HG02623 (cell line): ENCODE measurements at regions not wholly inside any gene's neighbourhood (a gene's known extent, or its start where the extent isn't known, plus 50 kb on each side); places are given as distances from the start of the nearest gene placed in this dataset.
"Not testable (repeated sequence)": the region's sequence is repeated elsewhere in the genome, so short reads cannot be mapped to it uniquely, and the experiment has no call there.

Experiments used
- ATAC-seq: cut with Tn5 transposase; IDR thresholded peaks from one replicate; pipeline ENCODE4 v1.9.1; 2021; ENCODE audit warnings: moderate library complexity; ENCODE audit not compliant: unreplicated experiment

DNA sequence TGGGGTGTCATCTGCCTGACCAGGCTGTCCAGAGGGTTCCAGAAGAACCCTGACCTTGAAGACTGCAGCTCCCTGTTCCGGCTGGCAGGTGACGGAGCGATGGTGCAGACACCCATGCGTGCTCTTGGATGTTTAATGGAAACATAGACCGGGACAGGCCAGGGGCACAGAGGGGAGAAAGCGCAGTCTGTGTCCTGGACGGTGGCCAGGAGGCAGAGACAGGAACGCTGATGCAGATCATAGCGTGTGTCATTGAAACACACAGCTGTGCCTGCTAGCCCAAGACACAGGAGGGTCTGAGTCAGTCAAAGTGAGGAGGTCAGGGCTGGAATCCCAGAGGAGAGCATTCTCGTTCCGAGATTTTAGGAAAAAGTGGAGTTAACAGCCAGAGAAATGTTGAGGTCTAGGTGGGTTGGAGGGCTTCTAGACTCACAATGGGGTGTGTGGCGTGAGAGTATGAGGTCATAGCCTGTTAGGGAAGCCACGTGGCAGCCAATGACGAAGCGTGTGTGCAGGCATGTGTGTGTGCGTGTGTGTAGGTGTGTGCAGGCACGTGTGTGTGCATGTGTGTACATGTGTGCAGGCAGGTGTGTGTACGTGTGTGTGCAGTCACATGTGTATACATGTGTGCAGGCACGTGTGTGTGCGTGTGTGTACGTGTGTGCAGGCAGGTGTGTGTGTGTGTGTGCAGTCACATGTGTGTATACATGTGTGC is 167.0 kb downstream of the ERMARD start:
- ATAC-seq = no peak

DNA sequence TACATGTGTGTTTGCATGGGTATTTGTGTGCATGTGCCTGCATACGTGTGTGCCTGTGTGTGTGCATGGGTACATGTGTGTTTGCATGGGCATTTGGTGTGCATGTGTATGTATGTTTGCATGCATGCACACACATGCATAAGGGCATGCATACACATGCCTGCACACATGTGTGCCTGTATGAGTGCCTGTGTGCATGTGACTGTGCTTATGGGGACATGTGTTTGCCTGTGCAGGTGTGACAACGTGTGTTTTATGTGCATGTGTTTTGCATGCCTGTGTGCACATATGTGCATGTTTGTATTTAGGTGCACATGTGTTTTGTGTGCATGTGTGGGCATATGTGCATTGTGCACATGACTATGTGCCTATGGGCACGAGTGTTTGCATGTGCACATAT is 165.7 kb downstream of the ERMARD start:
- ATAC-seq = no peak

DNA sequence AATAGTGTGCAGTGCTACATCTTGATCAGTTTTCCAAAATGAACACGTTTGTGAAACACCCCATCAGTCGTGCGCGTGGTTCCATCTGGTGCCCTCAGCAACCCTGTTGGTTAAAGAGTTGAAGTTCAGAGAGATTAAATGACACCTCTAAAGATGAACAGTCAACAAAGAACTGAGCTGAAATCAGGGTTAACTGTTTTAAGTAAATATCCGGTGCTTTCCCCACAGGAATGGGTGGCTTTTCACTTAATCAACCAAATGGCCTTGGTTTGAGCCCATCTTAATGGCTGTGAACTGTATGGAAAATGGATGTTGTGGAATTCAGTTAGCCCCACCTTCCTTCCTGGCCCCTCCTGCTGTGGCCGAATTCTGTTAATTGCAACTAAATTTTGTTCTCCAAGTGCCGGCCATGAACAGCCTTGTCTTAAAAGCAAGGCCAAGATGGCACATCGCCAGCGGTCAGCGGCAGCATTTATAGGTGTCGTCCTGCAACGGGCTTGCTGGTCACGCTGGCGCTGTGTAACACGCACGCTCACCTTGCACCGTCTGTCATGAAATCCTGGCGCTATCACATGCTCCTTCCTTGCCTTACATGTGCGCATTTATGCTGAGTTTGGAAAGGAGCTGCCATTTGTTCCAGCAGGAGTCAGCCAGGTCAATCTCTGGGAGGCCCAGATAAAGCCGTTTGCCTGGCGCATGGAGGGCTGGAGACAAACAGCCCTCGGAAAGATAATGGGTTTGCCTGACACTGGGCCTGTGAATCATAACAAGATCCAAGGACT is 164.5 kb downstream of the ERMARD start:
- ATAC-seq = no peak

DNA sequence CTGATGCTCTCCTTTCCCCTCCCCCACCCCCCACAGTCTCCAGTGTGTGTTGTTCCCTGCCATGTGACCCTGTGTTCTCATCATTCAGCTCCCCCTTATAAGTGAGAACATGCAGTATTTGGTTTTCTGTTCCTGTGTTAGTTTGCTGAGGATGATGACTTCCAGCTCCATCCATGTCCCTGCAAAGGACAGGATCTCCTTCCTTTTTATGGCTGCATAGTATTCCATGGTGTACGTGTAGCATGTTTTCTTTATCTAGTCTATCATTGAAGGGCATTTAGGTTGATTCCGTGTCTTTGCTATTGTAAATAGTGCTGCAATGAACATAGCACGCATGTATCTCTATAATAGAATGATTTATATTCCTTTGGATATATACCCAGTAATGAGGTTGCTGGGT is 162.3 kb downstream of the ERMARD start:
- not testable (repeated sequence) for ATAC-seq

DNA sequence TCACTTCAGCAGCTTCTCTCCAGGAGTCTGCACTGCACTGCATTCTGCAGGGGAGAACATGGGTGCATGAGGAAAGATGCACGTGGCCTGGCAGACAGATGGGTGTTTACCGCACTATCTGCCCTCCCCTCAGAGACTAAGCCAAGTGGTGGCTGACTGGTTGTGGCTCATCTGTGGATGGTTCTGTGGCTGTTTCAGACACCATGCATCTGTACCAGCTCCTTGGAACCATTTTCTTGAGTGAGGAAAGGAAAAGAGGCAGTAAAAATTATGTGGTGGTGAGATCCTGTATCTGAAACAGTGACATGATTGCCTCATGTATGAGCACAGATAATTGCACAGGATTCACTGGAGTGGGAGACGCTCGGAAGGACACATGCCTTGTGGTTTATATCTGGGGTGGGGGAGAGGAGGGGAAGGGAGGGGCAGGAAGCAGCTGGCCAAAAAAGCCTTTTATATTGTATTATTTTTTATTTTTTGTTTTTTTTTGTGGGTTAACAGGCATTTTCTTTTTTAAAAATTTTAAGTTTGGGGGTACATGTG is 161.7 kb downstream of the ERMARD start:
- no peak for ATAC-seq

DNA sequence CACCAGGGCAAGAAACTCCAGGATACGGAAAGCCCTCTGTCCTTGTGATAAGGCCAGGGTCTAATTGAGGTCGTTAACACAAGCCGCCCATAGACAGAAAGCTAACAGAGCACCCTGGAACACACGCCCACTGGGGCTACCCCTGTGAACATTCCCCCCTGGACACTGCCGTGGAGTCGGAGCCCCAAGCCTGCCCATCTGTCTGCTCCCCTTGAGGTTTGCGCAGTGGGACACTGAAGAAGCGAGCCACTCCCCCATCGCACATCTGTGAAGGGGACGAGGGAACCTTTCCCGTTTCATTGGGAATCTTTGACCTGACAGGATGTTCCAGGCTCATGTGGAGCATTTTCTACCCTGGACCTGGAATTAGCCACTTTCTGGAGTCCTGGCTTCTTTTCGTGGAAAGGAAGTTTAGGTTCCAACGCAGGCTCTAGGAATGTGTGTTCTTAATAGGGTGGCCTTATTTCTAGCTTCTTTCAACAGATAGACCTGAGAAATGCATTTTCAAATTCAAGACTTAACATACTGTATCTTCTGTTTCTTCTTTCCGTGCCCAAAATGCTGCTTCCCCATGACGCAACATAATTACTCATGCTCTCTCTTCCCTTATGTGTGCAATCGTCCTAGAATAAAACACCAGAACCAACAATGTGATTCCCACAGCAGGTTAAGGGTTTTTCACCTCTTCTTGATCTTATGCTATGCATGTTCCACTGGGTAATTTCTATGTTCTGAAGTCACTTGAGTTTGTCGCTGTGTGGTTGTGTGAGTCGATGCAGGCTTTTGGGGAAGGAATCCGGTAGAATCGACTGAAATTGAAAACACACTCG is 161.1 kb downstream of the ERMARD start:
- no peak for ATAC-seq

DNA sequence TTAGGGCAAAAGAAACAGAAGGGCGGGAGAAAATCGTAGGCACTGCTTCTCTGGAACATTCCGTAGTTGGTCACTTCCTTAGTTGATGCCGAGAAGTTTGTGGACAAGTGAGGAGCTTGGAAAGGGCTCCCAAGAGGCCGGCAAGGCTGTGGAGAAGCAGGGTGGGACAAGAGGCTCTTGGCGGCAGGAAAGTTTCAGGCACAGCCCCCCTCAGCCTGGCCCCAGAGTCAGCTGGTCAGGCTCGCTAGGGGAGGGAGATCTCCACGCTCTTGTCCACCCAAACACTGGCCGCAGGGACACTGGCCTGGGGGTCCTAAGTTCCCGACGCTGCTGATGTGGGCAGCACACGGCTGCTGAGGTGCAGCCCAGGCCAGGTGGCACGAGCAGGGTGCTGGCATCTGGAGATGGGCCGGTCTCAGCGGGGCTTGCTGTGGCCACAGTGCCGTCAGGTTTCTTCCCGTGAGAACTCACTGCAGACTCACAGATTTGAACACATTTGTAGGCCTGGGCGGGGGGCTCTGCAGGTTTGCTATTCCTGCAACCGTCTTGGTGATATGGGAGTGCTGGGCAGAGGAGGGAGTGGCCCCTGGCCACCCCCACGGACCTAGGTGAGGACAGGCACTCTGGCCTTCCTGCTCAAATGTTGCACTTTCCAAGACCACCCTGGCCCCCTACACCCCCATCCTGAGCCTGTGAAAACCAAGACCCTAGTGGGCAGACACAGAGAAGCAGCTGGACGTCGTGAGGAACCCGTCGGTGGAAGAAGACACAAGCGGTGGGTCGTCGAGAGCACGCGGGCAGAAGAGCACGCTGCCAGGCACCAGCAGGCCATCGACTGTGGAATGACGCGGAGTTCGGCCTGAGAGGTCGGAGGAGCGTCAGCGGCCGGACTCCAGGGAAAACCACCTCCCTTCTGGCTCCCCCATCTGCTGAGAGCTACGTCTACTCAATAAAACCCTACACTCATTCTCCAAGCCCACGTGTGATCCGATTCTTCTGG is 160.1 kb downstream of the ERMARD start:
- no peak for ATAC-seq

DNA sequence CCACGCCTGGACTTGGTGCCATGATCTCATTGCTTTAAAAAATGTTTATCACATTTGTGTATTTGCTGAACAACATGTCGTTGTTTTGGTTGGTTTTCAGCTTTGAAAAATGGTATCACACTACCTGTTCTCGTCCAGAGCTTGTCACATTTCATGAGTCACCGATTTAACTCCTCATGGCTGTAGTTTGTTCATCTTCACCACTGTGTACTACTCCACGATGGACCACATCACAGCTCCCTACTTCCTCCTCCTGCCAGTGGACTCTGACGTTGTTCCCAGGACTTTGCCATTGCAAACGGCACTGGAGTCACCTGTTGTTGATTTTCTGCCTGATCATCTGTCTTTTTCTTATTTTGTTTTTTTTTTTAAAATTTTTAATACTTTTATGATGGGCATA is 157.7 kb downstream of the ERMARD start:
- ATAC-seq = no peak

DNA sequence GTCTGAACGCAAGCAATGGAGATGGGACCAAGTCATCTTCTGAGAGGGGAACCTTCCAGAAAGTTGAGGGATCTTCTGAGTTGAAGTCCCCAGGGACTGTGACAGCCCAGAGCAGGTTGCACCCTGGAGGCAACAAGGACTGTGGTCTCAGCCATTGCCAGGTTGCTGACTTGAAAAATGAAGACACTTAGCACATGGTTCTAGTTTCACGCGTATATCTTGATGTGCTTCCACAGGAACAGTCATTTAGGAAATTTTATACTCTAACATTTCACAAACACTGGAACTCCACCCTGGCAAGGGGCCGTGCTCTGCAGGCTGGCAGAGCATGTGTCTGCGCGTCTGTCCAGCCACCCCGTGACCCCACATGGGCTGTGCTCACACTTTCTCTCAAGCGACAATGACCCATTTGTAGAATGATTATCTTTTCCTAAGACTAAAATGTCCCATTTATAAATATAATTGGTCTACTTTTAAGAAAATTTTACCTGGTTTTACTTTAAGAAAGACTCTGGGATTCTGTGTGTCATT is 157.0 kb downstream of the ERMARD start:
- no peak for ATAC-seq

DNA sequence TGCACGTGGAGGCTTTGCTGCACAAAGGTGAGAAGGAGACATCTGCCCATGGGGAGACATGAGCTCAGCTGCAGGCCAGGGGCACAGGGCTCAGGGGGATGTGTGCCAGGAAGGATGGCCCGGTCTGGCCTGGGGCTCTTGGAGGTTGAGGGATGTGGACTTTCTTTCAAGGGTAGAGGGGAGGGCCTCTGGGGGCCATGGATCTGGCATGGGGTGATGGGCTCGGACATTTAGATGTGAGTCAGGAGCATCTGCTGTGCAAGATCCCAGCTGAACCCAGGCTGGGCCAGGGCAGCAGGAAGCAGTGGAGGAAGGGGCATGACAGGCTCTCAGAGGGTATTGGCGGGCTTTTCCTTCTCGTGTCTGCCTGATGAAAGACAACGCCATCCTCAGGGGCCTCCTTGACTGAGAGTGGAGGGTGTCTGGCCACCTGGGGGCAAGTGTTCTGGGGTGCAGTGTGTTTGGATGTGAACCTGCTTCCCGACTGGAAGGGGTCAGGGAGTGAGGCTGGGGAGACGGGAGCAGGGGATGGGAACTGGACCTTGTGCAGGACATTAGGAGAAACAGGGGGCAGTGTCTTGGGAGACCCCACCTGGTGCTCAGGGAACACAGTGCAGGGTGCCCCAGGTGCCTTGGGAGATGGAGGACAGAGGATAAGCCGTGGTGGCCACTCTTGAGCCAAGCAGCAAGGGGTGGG is 156.1 kb downstream of the ERMARD start:
- no peak for ATAC-seq

DNA sequence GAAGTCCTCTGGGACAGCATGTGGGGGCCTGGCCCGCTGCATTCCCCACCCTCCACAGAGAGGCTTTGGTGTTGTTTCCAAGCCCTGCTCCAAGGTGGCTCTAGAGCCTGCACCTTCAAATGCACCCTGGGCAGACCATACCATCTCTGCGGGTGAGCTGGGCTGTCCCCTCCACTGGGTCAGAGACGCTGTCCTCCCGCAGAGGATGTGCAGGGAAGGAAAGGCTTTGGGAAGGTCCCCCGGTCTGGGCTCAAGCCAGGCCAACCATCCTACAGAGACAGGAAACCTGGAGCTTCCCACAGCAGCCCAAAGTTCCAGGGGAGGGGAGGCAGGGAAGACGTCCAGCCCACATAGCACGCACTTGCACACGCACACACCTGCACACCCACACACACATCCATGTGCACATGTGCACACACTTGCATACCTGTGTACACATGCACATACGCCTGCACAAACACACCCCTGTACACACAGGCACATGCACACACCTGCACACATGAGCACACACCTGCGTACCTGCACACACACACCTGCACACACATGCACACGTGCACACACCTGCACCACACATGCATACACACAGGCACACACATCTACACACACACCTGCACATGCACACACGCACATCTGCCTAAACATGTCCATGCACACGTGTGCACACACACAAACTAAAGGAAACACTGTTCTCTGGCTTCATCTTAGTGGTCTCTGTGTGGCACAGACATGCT is 155.4 kb downstream of the ERMARD start:
- no peak for ATAC-seq

DNA sequence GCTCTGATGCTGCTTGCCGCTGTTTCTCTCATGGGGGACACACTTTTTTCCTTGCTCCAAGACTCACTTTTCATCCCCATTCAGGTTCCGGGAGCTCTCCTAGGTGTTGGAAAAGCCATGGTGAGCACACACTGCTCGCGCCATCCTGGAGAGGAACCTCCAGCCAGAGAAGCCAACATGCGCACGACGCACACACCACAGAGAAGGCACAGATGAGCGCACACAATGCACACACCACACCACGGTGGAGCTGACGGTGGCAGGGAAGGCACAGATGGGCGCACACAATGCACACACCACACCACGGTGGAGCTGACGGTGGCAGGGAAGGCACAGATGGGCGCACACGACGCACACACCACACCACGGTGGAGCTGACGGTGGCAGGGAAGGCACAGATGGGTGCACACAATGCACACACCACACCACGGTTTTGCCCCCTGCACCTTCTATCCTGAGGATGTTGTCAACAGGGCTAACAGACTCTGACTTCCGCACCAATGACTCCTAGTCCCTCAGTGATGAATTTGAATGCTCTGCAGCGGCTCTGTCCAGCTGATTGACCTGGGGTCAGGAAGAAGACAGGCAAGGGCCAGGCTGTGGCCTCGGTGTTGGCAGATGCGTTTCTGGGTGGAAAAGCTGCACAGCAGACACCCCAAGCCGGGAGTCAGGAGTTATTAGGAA is 154.7 kb downstream of the ERMARD start:
- no peak for ATAC-seq

DNA sequence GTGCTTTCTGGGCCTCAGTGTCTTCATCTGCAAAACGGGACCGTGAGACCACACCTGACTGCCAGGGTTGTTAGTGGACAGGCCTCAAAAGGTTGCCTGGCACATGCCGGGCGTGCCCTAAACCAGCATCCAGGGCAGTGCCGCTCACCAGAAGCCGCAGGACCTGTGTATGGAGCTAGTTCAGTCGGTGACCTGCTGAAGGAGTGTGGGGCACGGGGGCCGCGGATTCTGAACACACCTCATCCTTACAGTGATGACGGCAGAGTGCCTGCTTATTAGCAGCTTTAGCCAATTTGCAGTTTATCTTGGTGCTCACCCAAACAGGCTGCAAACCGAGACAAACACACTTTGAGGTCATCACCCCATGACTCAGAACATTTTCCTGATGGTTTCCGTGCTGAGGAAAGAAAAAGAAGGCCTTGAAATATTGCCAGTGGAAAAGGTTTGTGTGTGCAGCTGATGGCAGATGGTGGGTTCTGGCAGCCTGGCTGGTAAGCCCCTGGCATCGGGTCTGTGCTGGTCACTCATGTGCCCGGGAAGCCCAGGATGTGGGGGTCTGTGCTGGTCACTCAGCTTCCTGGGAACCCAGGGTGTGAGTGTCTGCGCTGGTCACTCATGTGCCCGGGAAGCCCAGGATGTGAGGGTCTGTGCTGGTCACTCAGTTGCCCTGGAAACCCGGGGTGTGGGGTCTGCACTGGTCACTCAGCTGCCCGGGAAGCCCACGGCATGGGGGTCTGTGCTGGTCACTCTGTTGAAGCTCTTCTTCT is 153.8 kb downstream of the ERMARD start:
- ATAC-seq = no peak

DNA sequence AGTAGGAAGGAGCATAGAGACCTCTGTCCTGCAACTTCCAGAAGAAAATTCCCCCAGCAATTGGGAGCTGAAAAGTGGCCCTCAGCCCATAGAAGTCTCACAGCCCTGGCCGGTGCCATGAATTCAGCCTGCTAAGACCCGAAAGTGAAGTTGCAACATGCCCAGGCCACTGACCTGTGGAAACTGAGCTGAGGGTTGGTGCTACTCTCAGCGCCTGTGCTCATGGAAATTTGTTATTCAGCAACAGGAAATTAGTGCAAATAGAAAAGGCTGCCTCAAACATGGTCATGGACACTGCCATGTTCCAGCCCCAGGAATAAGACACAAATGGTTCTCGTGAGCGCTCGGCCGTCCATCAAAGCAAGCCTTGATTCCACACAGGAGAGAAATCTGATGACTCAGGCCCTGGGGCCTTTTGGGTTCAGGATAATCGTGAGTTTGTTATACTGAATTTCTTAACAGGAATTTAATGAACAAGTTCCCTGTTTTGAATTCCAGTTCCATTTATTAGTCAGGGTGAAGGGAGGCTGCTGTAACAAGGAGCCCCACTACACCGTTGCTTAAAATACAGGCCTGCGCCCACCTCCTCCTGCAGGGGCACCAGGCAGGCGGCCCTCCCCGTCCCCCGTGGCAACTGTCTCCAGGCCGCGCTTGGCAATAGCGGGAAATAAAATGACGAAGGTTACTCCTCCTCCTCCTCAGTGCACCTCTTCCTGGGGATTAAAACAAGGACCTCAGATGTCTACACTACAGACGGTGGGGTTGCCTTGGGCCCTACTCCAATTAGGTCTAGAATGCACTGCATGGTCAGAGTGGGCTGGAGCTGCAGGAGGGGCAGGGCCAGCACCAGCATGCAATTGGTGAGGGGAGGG is 152.9 kb downstream of the ERMARD start:
- no peak for ATAC-seq

DNA sequence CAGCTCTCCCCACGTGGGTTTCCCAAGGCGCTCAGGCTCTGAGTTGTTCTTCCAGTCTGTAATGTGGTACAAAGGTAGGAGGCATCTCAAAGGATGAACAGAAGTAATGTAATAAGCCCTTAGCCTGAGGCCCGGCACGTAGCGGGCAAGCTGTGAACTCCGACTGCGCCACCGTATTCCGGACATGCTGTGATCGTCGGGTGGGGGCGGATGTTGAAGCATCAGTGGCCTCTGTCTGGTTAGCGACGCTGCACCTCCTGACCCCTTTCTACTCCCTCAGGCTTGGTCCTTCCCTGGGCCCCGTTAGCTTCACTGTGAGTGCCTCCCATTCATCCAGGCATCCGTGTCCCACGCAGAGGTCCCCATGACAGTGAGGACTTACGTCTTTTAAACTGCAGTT is 151.7 kb downstream of the ERMARD start:
- no peak for ATAC-seq

DNA sequence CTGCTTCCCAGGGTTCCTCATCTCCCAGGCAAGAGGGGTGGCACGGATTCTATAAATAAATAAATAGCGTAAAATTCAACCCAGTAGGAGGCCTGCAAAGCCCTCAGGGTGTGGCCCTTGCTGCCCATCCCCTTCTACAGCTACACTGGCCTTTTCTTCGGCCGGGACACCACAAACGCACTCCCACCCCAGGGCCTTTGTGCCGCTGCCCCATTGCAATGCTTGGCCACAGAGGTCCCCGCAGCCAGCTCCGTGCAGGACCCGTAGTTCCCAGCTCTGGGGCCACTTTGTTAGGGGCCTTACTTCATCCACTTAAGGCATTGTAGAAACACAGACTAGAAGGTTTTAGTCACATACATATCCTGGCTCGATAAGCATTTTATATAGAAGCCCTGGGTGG is 151.2 kb downstream of the ERMARD start:
- ATAC-seq = no peak
